ENCODE measurements at regions not wholly inside any gene's neighbourhood (a gene's known extent, or its start where the extent isn't known, plus 50 kb on each side); places are given as distances from the start of the nearest gene placed in this dataset.

GRCh38 chr13:76634431-76635191 is 251.6 kb downstream of the KCTD12 start:
- 62 to 71% methylated on average over 6 of the region's 6 CpGs for WGBS, 2 donors
- no peak overlapping the region for H3K27ac ChIP-seq
- H3K27me3 ChIP-seq = no peaks in the 10 kb centered on the region
- no peak overlapping the region for H3K4me3 ChIP-seq
- H3K4me1 ChIP-seq = no peaks in the 10 kb centered on the region
- DNase-seq (no peak), ATAC-seq (no peak), FAIRE-seq (no peak)
- TF ChIP-seq CTCF (IDR thresholded peaks at IDR 0.05) = no peak
- H3K9me3 ChIP-seq = no peaks in the 10 kb centered on the region
- H3K36me3 ChIP-seq = no peaks in the 10 kb centered on the region
- intact Hi-C loops (cut with DNase I) = no loop called here

GRCh38 chr13:76632401-76633044 is 253.7 kb downstream of the KCTD12 start:
- no peak for TF ChIP-seq CTCF (IDR thresholded peaks at IDR 0.05)
- no peak for DNase-seq
- no peak for ATAC-seq
- Histone ChIP-seq H3K4me3 (no peak overlapping the region), H3K27me3 (no peaks in the 10 kb centered on the region), H3K4me1 (no peaks in the 10 kb centered on the region), H3K36me3 (no peaks in the 10 kb centered on the region), H3K9me3 (no peaks in the 10 kb centered on the region), H3K27ac (no peak overlapping the region)
- intact Hi-C loops (cut with DNase I) = no loop called here
- FAIRE-seq = no peak
- 38 to 47% methylated on average over 3 of the region's 3 CpGs for WGBS, 2 donors

GRCh38 chr13:76630629-76631230 is 255.5 kb downstream of the KCTD12 start:
- Histone ChIP-seq H3K4me3 (no peak overlapping the region), H3K9me3 (no peaks in the 10 kb centered on the region), H3K27me3 (no peaks in the 10 kb centered on the region), H3K36me3 (no peaks in the 10 kb centered on the region), H3K27ac (no peak overlapping the region), H3K4me1 (no peaks in the 10 kb centered on the region)
- WGBS, 2 donors = 51 to 59% methylated on average over 5 of the region's 5 CpGs
- no peak for ATAC-seq
- no peak for DNase-seq
- TF ChIP-seq CTCF (IDR thresholded peaks at IDR 0.05) = no peak
- intact Hi-C loops (cut with DNase I) = no loop called here
- no peak for FAIRE-seq

- ATAC-seq (no peak), DNase-seq (no peak), FAIRE-seq (no peak)
- Histone ChIP-seq H3K27me3 (no peaks in the 10 kb centered on the region), H3K4me1 (no peaks in the 10 kb centered on the region), H3K27ac (no peak overlapping the region), H3K36me3 (no peaks in the 10 kb centered on the region), H3K4me3 (no peak overlapping the region), H3K9me3 (no peaks in the 10 kb centered on the region)
- intact Hi-C loops (cut with DNase I) = no loop called here
- 68 to 83% methylated on average over 1 of the region's 1 CpG for WGBS, 2 donors
- no peak for TF ChIP-seq CTCF (IDR thresholded peaks at IDR 0.05)
Observed at GRCh38 chr13:76622315-76623040, 263.7 kb downstream of the KCTD12 start.
